Fibroblast of lung (primary cell): ENCODE measurements at regions not wholly inside any gene's neighbourhood (a gene's known extent, or its start where the extent isn't known, plus 50 kb on each side); places are given as distances from the start of the nearest gene placed in this dataset.

Experiments
- CTCF ChIP-seq, 2 donors: IDR thresholded peaks in 1 of 2; conservative IDR thresholded peaks in 1 of 2; 1 replicate in 1 of 2; 2 replicates in 1 of 2; pipeline ENCODE4 v1.5.1; 2011 to 2012; ENCODE audit warnings: low read length in 2 of 2, control low read depth in 1 of 2, inconsistent platforms in 1 of 2, low read depth in 1 of 2, mild to moderate bottlenecking in 1 of 2
- EZH2 ChIP-seq: IDR thresholded peaks from 2 replicates; pipeline ENCODE4 v1.5.1; 2012; ENCODE audit warnings: low read length, control low read depth, mild to moderate bottlenecking; ENCODE audit errors: missing control alignments

- TF ChIP-seq CTCF (conservative IDR thresholded peaks at IDR 0.05 in 1 of 2, IDR thresholded peaks at IDR 0.05 in 1 of 2; ENCODE audit: low read depth in 1 of 2, low read length in 2 of 2): no peak
- no peak for TF ChIP-seq EZH2
Observed at GRCh38 chr22:27110665-27111451, 453.5 kb downstream of the MIAT start.
